GM23248 (cell line): ENCODE measurements at regions not wholly inside any gene's neighbourhood (a gene's known extent, or its start where the extent isn't known, plus 50 kb on each side); places are given as distances from the start of the nearest gene placed in this dataset.
"Not testable (repeated sequence)": the region's sequence is repeated elsewhere in the genome, so short reads cannot be mapped to it uniquely, and the experiment has no call there.

Experiments used
- EZH2 ChIP-seq: fragments of 200-600 bp; sonication (generic); IDR thresholded peaks from 2 replicates; pipeline ENCODE4 v1.6.1; 2018; ENCODE audit warnings: antibody characterized with exemption, mild to moderate bottlenecking; ENCODE audit not compliant: insufficient read depth, poor library complexity, severe bottlenecking
- EZH2phosphoT487 ChIP-seq: fragments of 200-600 bp; sonication (generic); IDR thresholded peaks from 2 replicates; pipeline ENCODE4 v1.6.1; 2018; ENCODE audit warnings: antibody characterized with exemption, moderate library complexity, mild to moderate bottlenecking, low read depth; ENCODE audit not compliant: insufficient read depth

- not testable (repeated sequence) for TF ChIP-seq EZH2, EZH2phosphoT487
These were observed 207.5 kb downstream of the LMLN start for GRCh38 chr3:198167339-198168039.
